ENCODE measurements at regions not wholly inside any gene's neighbourhood (a gene's known extent, or its start where the extent isn't known, plus 50 kb on each side); places are given as distances from the start of the nearest gene placed in this dataset.

DNA sequence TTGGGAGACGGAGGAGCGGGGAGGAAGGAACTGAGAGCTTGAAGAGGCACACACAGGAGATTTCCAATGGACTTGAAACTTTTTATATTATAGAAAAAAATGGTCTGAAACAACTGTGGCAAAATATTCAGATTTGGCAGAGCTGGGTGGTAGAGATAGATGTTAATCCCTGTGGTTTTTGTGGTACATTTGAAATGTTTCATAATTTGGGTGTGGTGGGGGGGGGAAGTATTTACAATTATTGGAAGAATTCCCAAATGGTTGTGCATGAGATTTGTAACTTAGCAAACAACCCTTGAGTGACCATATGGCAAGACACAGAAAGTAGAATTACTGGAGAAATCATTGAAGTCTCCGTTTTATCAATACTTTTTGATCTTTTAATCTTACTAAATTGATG lies 588.8 kb upstream of the PSMD7 start:
- peak; percentile 47 for DNase-seq (ENCODE audit: extremely low spot score)
- peaks cover 0 to 9% (median 6%) of the 10 kb centered on the region in 4 donors for H3K4me1 ChIP-seq
- intact Hi-C loops (cut with DNase I), result no loop called here
- no peaks in the 10 kb centered on the region for H3K9me3 ChIP-seq
- TF ChIP-seq POLR2AphosphoS5 (IDR thresholded peaks at IDR 0.05), result no peak
- TF ChIP-seq, protein P1, sequence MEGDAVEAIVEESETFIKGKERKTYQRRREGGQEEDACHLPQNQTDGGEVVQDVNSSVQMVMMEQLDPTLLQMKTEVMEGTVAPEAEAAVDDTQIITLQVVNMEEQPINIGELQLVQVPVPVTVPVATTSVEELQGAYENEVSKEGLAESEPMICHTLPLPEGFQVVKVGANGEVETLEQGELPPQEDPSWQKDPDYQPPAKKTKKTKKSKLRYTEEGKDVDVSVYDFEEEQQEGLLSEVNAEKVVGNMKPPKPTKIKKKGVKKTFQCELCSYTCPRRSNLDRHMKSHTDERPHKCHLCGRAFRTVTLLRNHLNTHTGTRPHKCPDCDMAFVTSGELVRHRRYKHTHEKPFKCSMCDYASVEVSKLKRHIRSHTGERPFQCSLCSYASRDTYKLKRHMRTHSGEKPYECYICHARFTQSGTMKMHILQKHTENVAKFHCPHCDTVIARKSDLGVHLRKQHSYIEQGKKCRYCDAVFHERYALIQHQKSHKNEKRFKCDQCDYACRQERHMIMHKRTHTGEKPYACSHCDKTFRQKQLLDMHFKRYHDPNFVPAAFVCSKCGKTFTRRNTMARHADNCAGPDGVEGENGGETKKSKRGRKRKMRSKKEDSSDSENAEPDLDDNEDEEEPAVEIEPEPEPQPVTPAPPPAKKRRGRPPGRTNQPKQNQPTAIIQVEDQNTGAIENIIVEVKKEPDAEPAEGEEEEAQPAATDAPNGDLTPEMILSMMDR (IDR thresholded peaks at IDR 0.05), result no peak
- H3K27me3 ChIP-seq, result no peaks in the 10 kb centered on the region
- no peaks in the 10 kb centered on the region for H3K36me3 ChIP-seq
- no peak overlapping the region for H3K4me3 ChIP-seq
- H3K27ac ChIP-seq (replicated peaks in 1 of 4), result no peak overlapping the region
- 90% methylated on average over 3 of the region's 3 CpGs for WGBS

DNA sequence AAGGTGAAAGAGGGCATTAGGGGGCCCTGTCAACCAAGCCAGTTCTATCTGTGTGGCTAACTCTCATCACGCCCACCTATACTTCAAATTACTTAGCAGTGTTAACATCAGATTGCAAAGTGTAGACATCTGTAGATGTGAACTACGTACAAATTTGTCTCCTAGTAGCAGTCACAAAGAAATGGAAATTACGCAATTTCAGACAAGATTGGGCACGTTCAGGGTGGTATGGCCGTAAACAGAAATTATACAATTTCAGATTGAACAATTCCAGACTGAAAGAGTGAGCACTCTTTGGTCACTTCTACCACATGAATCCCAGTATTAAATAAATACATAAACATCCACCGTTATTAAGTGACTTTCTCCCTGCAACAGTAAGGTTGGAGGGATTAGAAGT lies 592.7 kb upstream of the PSMD7 start:
- no peaks in the 10 kb centered on the region for H3K4me1 ChIP-seq
- no peak overlapping the region for H3K27ac ChIP-seq (replicated peaks in 1 of 4)
- DNase-seq (ENCODE audit: extremely low spot score), result no peak
- WGBS, result 90% methylated on average over 6 of the region's 6 CpGs
- TF ChIP-seq POLR2A (IDR thresholded peaks at IDR 0.05; ENCODE audit: low read depth), result no peak
- TF ChIP-seq, protein P1 (IDR thresholded peaks at IDR 0.05), result no peak
- no peak for TF ChIP-seq POLR2AphosphoS5 (IDR thresholded peaks at IDR 0.05)
- no peak for TF ChIP-seq EP300 (IDR thresholded peaks at IDR 0.05)
- intact Hi-C loops (cut with DNase I), result no loop called here
- no peak overlapping the region for H3K4me3 ChIP-seq
- H3K27me3 ChIP-seq, result no peaks in the 10 kb centered on the region
- H3K9me3 ChIP-seq, result no peaks in the 10 kb centered on the region
- H3K36me3 ChIP-seq, result no peaks in the 10 kb centered on the region

DNA sequence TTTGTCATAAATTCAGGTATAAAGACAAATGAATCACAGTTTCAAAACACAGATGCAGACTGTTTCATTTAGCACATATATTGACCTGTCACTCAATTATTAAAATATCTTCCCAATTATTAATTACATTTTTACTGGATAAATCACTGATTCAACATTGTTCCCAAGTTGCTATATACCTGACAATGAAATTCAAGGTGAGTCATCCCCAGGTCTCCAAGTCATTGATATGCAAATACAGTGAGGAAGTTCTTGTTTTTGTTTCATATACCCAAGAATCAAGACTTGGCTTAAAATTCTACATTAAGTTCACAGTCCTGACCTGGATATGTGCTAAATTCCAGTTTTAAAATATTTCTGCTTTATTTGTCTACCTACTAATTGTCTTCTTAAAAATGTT lies 599.3 kb upstream of the PSMD7 start:
- Histone ChIP-seq H3K4me1 (no peaks in the 10 kb centered on the region), H3K36me3 (no peaks in the 10 kb centered on the region), H3K9me3 (peaks cover 0 to 7% (median 0%) of the 10 kb centered on the region in 4 donors), H3K27ac (replicated peaks in 1 of 4) (no peak overlapping the region), H3K27me3 (no peaks in the 10 kb centered on the region), H3K4me3 (no peak overlapping the region)
- intact Hi-C loops (cut with DNase I), result no loop called here
- DNase-seq (ENCODE audit: extremely low spot score), result no peak
- TF ChIP-seq POLR2AphosphoS5 (IDR thresholded peaks at IDR 0.05) (no peak), POLR2A (IDR thresholded peaks at IDR 0.05; ENCODE audit: low read depth) (no peak), EP300 (IDR thresholded peaks at IDR 0.05) (no peak)
- TF ChIP-seq, protein P1 (IDR thresholded peaks at IDR 0.05), result no peak

DNA sequence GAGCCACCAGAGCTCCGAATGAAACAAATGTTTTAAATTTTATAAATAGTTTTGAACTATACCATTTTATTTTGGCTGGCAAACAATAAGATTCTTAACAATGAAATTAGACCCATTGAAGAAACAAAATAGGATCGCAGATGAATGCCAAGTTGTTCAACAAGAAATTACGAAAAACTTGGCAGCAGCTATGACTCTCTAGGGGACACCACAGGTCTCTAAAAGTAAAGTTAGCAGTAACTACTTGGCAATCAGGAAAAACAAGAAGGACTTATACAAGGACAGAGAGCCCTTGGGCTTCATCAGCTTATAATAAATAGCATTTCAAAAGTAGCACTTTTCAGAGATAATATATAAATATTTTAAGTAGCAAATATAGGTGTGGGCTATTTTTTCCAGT lies 603.8 kb upstream of the PSMD7 start:
- Histone ChIP-seq H3K27me3 (no peaks in the 10 kb centered on the region), H3K4me1 (no peaks in the 10 kb centered on the region), H3K36me3 (no peaks in the 10 kb centered on the region), H3K4me3 (no peak overlapping the region), H3K27ac (replicated peaks in 1 of 4) (no peak overlapping the region), H3K9me3 (peaks cover 0 to 7% (median 0%) of the 10 kb centered on the region in 4 donors)
- intact Hi-C loops (cut with DNase I), result no loop called here
- no peak for TF ChIP-seq EP300 (IDR thresholded peaks at IDR 0.05)
- no peak for TF ChIP-seq POLR2A (IDR thresholded peaks at IDR 0.05; ENCODE audit: low read depth)
- TF ChIP-seq POLR2AphosphoS5 (IDR thresholded peaks at IDR 0.05), result no peak
- TF ChIP-seq, protein P1 (IDR thresholded peaks at IDR 0.05), result no peak
- no peak for DNase-seq (ENCODE audit: extremely low spot score)
- 56% methylated on average over 3 of the region's 3 CpGs for WGBS

DNA sequence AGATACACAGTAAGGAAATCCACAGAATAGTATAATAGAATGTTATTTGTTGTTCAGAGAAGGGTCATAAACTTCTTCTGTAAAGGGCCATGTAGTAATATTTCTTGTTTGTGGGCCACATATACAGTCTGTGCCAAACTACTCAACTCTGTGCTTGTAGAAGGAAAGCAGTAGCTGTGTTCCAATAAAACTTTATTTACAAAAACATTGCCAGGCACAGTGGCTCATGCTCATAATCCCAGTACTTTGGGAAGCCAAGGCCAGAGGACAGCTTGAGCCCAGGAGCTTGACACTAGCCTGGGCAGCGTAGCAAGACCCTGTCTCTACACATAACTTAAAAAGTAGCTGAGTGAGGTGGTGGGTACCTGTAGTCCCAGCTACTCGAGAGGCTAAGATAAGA lies 612.8 kb upstream of the PSMD7 start:
- TF ChIP-seq POLR2AphosphoS5 (IDR thresholded peaks at IDR 0.05) (no peak), EP300 (IDR thresholded peaks at IDR 0.05) (no peak), POLR2A (IDR thresholded peaks at IDR 0.05; ENCODE audit: low read depth) (no peak)
- TF ChIP-seq, protein P1 (IDR thresholded peaks at IDR 0.05), result no peak
- Histone ChIP-seq H3K36me3 (no peaks in the 10 kb centered on the region), H3K9me3 (no peaks in the 10 kb centered on the region), H3K27ac (replicated peaks in 1 of 4) (no peak overlapping the region), H3K27me3 (no peaks in the 10 kb centered on the region), H3K4me3 (no peak overlapping the region), H3K4me1 (no peaks in the 10 kb centered on the region)
- no peak for DNase-seq (ENCODE audit: extremely low spot score)
- intact Hi-C loops (cut with DNase I), result no loop called here
- WGBS, result 93% methylated on average over 2 of the region's 2 CpGs
